NB4 (cell line): ENCODE measurements at regions not wholly inside any gene's neighbourhood (a gene's known extent, or its start where the extent isn't known, plus 50 kb on each side); places are given as distances from the start of the nearest gene placed in this dataset.

ENCODE experiments used
- DNase-seq: peaks from one replicate; pipeline ENCODE4 v3.0.0; 2010; ENCODE audit warnings: low read depth
- H3K4me3 ChIP-seq: one replicate; pipeline ENCODE4 v1.5.1; 2011; ENCODE audit warnings: mild to moderate bottlenecking, low read depth, low read length, moderate library complexity
- MYC ChIP-seq: IDR thresholded peaks from 2 replicates; pipeline ENCODE4 v1.6.1; 2011; ENCODE audit warnings: low read depth, low read length
- POLR2A ChIP-seq: IDR thresholded peaks from 2 replicates; pipeline ENCODE4 v1.6.1; 2011; ENCODE audit warnings: mild to moderate bottlenecking; ENCODE audit not compliant: insufficient read length; ENCODE audit errors: extremely low read depth
- TF ChIP-seq, protein P1 (sequence below): IDR thresholded peaks from 2 replicates; pipeline ENCODE4 v1.6.1; 2011; ENCODE audit warnings: low read depth, low read length
- TF ChIP-seq, protein P2 (sequence below): IDR thresholded peaks from one replicate; pipeline ENCODE4 v1.5.1; 2012; ENCODE audit warnings: low read depth, low read length

- DNase-seq = no peak
- TF ChIP-seq, protein P1, sequence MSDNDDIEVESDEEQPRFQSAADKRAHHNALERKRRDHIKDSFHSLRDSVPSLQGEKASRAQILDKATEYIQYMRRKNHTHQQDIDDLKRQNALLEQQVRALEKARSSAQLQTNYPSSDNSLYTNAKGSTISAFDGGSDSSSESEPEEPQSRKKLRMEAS = no peak
- no peak for TF ChIP-seq MYC
- TF ChIP-seq POLR2A = no peak
- TF ChIP-seq, protein P2, sequence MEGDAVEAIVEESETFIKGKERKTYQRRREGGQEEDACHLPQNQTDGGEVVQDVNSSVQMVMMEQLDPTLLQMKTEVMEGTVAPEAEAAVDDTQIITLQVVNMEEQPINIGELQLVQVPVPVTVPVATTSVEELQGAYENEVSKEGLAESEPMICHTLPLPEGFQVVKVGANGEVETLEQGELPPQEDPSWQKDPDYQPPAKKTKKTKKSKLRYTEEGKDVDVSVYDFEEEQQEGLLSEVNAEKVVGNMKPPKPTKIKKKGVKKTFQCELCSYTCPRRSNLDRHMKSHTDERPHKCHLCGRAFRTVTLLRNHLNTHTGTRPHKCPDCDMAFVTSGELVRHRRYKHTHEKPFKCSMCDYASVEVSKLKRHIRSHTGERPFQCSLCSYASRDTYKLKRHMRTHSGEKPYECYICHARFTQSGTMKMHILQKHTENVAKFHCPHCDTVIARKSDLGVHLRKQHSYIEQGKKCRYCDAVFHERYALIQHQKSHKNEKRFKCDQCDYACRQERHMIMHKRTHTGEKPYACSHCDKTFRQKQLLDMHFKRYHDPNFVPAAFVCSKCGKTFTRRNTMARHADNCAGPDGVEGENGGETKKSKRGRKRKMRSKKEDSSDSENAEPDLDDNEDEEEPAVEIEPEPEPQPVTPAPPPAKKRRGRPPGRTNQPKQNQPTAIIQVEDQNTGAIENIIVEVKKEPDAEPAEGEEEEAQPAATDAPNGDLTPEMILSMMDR = no peak
- no peak overlapping the region for H3K4me3 ChIP-seq
Observed at GRCh38 chr20:24823176-24823784, 125.8 kb upstream of the CST7 start.

DNA sequence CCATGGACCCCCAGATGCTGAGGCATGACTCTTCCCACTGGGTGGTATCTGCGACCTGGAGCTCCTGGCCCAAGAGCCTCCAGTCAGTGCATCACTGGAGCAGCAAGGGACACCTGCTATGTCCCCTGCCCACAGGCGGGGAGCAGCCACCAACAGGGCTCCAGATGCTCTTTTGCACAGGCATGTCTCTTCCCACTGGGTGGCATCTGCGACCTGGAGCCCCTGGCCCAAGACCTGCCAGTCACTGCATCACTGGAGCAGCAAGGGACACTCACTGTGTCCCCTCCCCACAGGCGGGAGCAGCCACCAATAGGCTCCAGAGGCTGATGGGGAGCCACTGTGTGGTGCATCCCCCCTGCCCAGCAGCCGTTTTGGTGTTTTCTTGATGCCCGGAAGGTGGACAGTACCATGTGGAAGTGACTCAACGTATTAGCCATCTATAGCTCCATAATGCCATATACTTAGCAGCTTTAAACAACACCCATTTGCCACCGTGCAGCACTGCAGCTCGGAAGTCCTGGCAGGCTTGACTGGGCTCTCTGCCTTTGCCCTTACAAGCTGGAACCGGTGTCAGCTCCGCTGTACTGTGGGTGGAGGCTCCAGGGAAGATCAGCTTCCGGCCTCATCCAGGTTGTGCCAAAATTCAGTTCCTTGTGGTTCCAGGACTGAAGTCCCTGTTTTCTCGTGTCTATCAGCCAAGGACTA lies 124.9 kb upstream of the CST7 start:
- no peak for DNase-seq
- TF ChIP-seq MYC (no peak), POLR2A (no peak)
- TF ChIP-seq, protein P1 = no peak
- TF ChIP-seq, protein P2 = no peak
- no peak overlapping the region for H3K4me3 ChIP-seq

GRCh38 chr20:24825591-24825990 lies 123.5 kb upstream of the CST7 start:
- no peak for DNase-seq
- TF ChIP-seq MYC (no peak), POLR2A (no peak)
- TF ChIP-seq, protein P1 = no peak
- TF ChIP-seq, protein P2 = no peak
- H3K4me3 ChIP-seq = no peak overlapping the region

- H3K4me3 ChIP-seq = no peak overlapping the region
- no peak for DNase-seq
- TF ChIP-seq MYC (no peak), POLR2A (no peak)
Observed at GRCh38 chr20:24827603-24828295, 121.3 kb upstream of the CST7 start.

DNA sequence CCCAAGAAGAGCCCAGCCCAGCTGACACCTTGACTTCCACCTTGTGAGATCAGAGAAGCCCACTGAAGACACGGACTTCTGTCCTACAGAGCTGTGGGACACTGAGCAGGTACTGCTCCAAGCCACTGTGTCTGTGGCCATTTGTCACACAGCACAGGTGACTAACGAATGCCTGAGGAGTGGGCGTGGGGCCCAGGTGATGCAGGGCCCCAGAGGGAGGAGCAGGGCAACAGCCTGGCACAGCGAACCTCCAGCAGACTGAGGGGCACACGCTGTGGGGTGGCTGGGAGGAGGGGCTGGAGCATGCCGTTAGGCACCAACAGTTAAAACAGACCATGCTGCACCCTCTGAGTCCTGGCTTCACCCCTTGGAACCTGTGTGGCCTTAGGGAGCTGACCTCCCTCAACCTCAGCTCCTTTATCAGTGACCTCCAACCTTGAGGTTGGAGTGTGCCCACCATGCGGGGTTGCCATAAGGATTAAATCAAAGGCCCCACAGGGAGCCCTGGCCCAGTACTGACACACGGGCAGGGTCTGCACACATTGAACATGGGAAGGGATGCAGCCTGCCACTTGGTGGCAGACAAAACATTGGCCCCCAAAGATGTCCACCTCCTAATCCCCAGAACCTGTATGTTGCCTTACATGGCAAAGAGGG lies 119.9 kb upstream of the CST7 start:
- no peak for DNase-seq
- TF ChIP-seq POLR2A (no peak), MYC (no peak)
- TF ChIP-seq, protein P1 = no peak
- TF ChIP-seq, protein P2 = no peak
- no peak overlapping the region for H3K4me3 ChIP-seq

DNA sequence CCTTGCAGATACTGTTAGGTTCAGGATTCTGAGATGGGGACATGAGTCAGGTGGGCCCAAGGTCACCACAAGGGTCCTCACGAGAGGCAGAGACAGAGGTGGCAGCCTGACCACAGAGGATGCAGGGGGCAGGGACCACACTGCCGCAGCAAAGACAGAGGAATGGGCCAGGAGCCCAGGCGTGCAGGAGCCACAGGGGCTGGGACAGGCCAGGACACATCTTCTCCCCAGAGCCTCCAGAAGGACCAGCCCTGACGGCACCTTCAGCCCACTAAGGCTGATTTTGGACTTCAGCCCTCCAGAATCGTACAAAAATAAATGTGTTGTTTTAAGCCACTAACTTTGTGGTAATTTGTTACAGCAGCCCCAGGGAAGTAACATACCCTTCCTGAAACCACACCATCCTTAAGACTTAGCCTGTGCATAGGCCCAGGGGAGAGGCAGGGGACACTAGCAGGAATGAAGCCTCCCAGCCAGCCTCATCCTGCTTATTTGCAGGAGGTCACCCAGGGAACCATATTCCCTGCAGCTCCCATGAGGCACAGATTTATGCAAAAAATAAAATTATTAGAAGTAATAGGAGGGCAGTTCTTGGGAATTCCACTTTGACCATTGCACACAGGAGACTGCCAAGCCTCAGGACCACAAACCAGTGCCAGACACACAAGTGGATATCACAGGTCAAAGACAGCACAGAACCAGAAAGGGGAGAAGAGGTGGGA lies 119.3 kb upstream of the CST7 start:
- TF ChIP-seq MYC (no peak), POLR2A (no peak)
- TF ChIP-seq, protein P2 = no peak
- TF ChIP-seq, protein P1 = no peak
- H3K4me3 ChIP-seq = no peak overlapping the region
- no peak for DNase-seq
